ENCODE measurements at regions not wholly inside any gene's neighbourhood (a gene's known extent, or its start where the extent isn't known, plus 50 kb on each side); places are given as distances from the start of the nearest gene placed in this dataset.

GRCh38 chr3:21140785-21141184, 610.2 kb downstream of the ZNF385D start:
- ChIA-PET POLR2A (no interaction called here), SMC1A (ENCODE audit: uncharacterized antibody, unreplicated experiment) (no interaction called here), RAD21 (ENCODE audit: unreplicated experiment) (no interaction called here), CTCF (no interaction called here)
- BruUV-seq (replicated peaks), result no TSS peak
- Histone ChIP-seq H2AFZ (ENCODE audit: control insufficient read depth, low read depth, low read length) (no peak overlapping the region), H3K36me3 (ENCODE audit: control insufficient read depth in 2 of 2, insufficient read depth in 2 of 2, low read length in 1 of 2) (no peaks in the 10 kb centered on the region), H3K27me3 (replicated peaks in 1 of 2; ENCODE audit: control insufficient read depth in 2 of 2, insufficient read depth in 2 of 2, low read length in 1 of 2) (no peaks in the 10 kb centered on the region), H3K27ac (ENCODE audit: control insufficient read depth, insufficient read depth) (no peak overlapping the region), H3K9ac (ENCODE audit: control insufficient read depth, insufficient read depth, low read length) (no peak overlapping the region), H3K4me1 (ENCODE audit: control insufficient read depth, insufficient read depth, low read length) (no peaks in the 10 kb centered on the region), H3K4me3 (no peak overlapping the region), H3K79me2 (ENCODE audit: control insufficient read depth, insufficient read depth, low read length) (no peaks in the 10 kb centered on the region), H3K9me3 (replicated peaks; ENCODE audit: control insufficient read depth, insufficient read depth, low read length) (no peaks in the 10 kb centered on the region), H3K4me2 (ENCODE audit: control insufficient read depth, insufficient read depth) (no peak overlapping the region), H4K20me1 (ENCODE audit: control insufficient read depth, insufficient read depth) (no peaks in the 10 kb centered on the region)
- intact Hi-C loops (cut with micrococcal nuclease; ENCODE audit: unreplicated experiment), result no loop called here
- FAIRE-seq (no peak), DNase-seq (ENCODE audit: low read depth, low spot score) (no peak), ATAC-seq (no peak)
- WGBS (ENCODE audit: insufficient coverage, insufficient replicate concordance, low lambda C conversion rate, missing lambda C conversion rate), result 0% methylated on average over 1 of the region's 1 CpG
- in situ Hi-C loops (cut with MboI), result no loop called here
- TF ChIP-seq KLF5 (IDR thresholded peaks at IDR 0.05; ENCODE audit: partially characterized antibody) (no peak), ZBTB4 (CRISPR knock-in tag; IDR thresholded peaks at IDR 0.05) (no peak), ESRRA (IDR thresholded peaks at IDR 0.05; ENCODE audit: low read length) (no peak), POLR2AphosphoS5 (IDR thresholded peaks at IDR 0.05; ENCODE audit: low read length) (no peak), RAD21 (IDR thresholded peaks at IDR 0.05; ENCODE audit: insufficient read depth, low read depth, low read length) (no peak), MAX (IDR thresholded peaks at IDR 0.05; ENCODE audit: low read depth, low read length) (no peak), STAT1 (conservative IDR thresholded peaks at IDR 0.05) (no peak), CBX3 (IDR thresholded peaks at IDR 0.05; ENCODE audit: borderline replicate concordance, low read depth) (no peak)
